GM12872 (cell line): ENCODE measurements at regions not wholly inside any gene's neighbourhood (a gene's known extent, or its start where the extent isn't known, plus 50 kb on each side); places are given as distances from the start of the nearest gene placed in this dataset.

Experiments
- TF ChIP-seq, protein P1 (sequence below): IDR thresholded peaks from 3 replicates; pipeline ENCODE4 v1.5.1; 2011; ENCODE audit warnings: low read depth, mild to moderate bottlenecking, low read length, moderate library complexity; ENCODE audit not compliant: insufficient read depth

DNA sequence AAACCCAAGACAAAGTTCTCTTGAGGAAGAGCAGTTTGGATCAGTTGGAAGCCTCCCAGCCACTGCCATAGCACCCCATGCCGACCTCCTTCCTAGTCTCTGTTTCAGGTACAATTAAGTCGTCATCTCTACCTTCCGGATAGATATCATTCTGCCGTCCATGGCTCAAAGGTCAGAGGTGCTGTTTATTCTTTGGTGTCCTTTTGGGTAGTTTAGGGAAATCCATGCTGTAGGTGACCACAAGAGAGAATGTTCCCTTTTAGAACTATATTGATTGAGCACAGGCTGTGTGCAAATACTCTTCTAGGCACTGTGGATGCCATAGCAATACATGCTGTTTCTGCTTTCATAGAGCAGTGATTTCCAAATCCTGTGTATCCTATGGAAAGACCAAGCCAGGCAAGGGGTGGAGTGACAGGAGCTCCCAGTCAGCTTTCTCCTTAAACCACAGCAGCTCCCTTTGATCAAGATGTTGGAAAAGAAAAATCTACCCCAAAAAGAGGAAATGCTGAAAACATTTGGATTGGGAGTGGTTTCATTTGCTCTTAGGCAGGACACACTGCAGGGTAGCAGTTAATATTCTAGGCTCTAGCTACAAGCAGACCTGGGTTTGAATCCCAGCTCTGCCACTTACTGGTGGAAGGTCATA, 127.9 kb downstream of the PALM2AKAP2 start:
- TF ChIP-seq, protein P1, sequence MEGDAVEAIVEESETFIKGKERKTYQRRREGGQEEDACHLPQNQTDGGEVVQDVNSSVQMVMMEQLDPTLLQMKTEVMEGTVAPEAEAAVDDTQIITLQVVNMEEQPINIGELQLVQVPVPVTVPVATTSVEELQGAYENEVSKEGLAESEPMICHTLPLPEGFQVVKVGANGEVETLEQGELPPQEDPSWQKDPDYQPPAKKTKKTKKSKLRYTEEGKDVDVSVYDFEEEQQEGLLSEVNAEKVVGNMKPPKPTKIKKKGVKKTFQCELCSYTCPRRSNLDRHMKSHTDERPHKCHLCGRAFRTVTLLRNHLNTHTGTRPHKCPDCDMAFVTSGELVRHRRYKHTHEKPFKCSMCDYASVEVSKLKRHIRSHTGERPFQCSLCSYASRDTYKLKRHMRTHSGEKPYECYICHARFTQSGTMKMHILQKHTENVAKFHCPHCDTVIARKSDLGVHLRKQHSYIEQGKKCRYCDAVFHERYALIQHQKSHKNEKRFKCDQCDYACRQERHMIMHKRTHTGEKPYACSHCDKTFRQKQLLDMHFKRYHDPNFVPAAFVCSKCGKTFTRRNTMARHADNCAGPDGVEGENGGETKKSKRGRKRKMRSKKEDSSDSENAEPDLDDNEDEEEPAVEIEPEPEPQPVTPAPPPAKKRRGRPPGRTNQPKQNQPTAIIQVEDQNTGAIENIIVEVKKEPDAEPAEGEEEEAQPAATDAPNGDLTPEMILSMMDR: no peak

DNA sequence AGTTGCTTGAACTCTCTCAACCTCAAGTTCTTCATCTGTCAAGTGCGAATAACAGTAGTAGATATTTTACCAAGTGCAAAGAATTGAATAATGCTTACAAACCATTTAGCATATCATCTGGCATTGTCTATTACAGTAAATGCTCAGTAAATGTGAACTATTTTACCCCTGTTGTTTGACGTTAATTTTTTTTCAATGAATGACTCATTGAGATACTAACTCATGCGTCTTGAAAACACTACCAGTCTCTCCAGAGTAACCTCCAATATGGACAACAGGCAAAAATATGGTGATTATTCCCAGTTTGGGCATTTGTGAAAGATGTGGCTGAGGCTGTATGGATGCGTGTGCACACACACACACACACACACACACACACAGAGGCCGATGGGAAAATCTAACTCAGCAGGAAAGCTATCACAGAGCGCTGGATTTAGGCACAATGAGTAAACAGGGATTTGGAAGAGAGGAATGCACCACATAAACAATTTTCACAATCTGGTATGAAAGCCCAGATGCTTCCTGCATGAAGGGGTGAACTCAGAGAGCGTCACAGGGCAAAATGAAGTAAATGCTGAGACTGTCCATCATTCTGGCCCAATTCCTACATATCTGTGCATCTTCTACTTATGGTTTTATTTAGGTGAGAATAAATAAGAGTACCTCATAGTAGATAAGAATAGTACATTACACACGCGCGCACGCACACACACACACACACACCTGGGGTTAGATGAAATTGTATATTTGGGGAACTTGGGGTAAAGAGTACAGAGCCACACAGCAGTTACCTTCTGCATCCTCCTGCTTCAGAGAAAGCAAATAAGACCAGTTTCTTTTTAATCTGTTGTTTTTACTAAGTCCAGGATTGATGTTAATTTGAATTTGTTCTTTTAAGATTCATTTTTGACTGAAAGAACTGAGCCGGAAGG, 128.7 kb downstream of the PALM2AKAP2 start:
- TF ChIP-seq, protein P1: no peak

DNA sequence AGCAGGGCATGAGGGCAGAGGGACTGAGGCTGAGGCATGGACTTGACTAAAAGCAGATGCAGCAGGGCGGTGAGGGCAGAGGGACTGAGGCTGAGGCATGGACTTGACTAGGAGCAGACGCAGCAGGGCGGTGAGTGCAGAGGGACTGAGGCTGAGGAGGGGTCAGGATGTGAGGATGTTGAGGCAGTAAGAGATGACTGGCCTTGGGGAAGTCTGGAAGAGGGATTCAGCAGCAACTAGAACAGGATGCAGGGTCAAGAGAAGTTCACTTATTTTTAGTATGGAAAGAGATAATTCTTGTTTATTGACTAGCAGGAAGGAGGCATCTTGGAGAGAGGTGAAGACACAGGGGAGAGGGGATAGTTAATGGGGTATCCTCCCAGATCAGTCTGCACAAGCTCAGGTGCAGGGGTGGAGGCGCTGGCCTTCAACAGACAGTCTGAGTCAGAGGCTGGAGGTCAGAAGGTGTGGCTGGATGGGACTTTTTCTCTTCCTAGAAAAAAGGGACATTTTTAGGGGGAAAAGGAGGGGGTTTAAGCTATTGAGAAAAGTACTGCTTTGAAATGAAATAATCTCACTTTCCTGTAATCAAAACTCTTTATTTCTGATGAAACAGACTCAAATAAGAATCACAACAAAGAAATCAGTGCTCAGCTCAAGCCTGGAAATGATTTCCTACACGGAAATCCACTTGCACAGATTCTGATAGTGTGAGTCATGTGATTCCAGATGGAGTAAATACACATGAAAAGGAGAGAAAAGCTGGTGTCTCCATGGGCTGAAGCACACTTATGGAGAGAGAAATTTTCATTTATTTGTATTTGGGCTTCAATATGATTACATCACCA, 130.9 kb downstream of the PALM2AKAP2 start:
- TF ChIP-seq, protein P1: no peak

DNA sequence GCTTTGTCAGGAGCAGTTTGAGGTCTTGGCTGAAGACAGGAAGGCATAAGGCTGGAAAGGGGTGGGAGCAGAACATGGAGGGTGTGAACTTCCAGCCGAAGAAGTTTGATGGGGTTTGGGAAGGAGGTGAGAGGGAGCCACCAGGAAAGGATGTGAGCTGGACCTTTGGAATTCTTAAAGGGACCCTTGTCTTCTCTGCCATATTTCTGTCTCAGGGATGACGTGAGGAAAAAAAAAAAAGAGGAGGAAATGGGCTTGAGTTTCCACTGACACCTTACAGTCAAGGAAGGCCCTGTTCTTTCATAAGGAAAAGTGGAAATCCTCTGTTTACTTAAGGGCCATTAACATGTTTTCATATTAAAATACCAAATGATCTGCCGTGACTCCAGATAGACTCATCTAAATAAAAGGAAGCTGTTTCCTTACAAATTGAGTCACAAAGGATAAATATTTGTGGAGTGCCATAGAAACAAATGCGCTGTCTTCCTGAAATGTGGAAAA, 132.1 kb downstream of the PALM2AKAP2 start:
- TF ChIP-seq, protein P1: no peak

- TF ChIP-seq, protein P1: no peak
These were observed 132.9 kb downstream of the PALM2AKAP2 start for GRCh38 chr9:109912726-109913460.

DNA sequence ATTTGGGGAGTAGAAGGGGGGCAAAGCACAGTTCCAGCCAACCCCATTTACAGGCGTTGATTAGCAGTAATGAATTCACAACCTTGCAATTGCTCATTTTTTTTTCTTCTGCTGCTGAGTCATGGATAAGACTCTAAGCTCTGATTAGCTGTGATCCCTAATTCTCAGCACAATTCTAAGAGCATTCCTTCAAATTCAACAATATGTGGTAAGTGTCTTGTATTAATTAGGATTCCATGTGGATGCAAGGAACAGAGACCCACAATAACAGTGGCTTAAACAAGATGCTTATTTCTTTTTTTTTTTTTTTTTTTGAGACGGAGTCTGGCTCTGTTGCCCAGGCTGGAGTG, 133.4 kb downstream of the PALM2AKAP2 start:
- TF ChIP-seq, protein P1: no peak
